Sigmoid colon (tissue), 6 donors: ENCODE measurements at regions not wholly inside any gene's neighbourhood (a gene's known extent, or its start where the extent isn't known, plus 50 kb on each side); places are given as distances from the start of the nearest gene placed in this dataset.

ENCODE experiments used
- DNase-seq: peaks from one replicate; pipeline ENCODE4 v3.0.0-alpha.2; 2019
- H3K27ac ChIP-seq, 4 donors: fragments of 200-600 bp; sonication (generic); one replicate each; pipeline ENCODE4 v1.5.1; 2016 to 2019; ENCODE audit warnings: mild to moderate bottlenecking in 1 of 4
- H3K27me3 ChIP-seq, 3 donors: fragments of 200-600 bp; sonication (generic); one replicate each; pipeline ENCODE4 v1.5.1; 2019; ENCODE audit warnings: mild to moderate bottlenecking in 1 of 3
- H3K36me3 ChIP-seq, 4 donors: fragments of 200-600 bp; sonication (generic); one replicate each; pipeline ENCODE4 v1.5.1; 2016 to 2019
- H3K4me1 ChIP-seq, 4 donors: fragments of 200-600 bp; sonication (generic); one replicate each; pipeline ENCODE4 v1.5.1; 2017 to 2019
- H3K4me3 ChIP-seq, 4 donors: fragments of 200-600 bp; sonication (generic); one replicate each; pipeline ENCODE4 v1.5.1; 2017 to 2019; ENCODE audit warnings: mild to moderate bottlenecking in 2 of 4, moderate library complexity in 1 of 4
- H3K9me3 ChIP-seq, 4 donors: fragments of 200-600 bp in 3 of 4; sonication (generic) in 3 of 4; one replicate each; pipeline versions ENCODE4 v1.5.1 to v1.6.1; 2013 to 2019
- CTCF ChIP-seq, 4 experiments: fragments of 450-650 bp in 3 of 4; fragments of 200-600 bp in 1 of 4; IDR thresholded peaks; one replicate each; pipeline ENCODE4 v1.5.1; 2016 to 2019; ENCODE audit warnings: antibody characterized with exemption in 4 of 4, mild to moderate bottlenecking in 3 of 4, moderate library complexity in 2 of 4
- EP300 ChIP-seq, 4 donors: sonication (generic); formaldehyde crosslinking; IDR thresholded peaks; one replicate each; pipeline ENCODE4 v1.6.1; 2017; ENCODE audit warnings: antibody characterized with exemption in 4 of 4
- POLR2A ChIP-seq, 2 donors: fragments of 450-650 bp; IDR thresholded peaks; one replicate each; pipeline ENCODE4 v1.6.1; 2016; ENCODE audit warnings: antibody characterized with exemption in 2 of 2, mild to moderate bottlenecking in 2 of 2, moderate library complexity in 2 of 2
- POLR2AphosphoS5 ChIP-seq, 4 donors: sonication (generic); formaldehyde crosslinking; IDR thresholded peaks; one replicate each; pipeline ENCODE4 v1.6.1; 2017; ENCODE audit warnings: antibody characterized with exemption in 4 of 4
- WGBS, 2 donors: extraction: QIAGEN DNeasy Blood & Tissue Kit; methylation state at CpG; one replicate each; pipeline ENCODE4 v1.1.7; 2013; 5-methylcytosine and 5-hydroxymethylcytosine counted together
- intact Hi-C: fragments of 100-400 bp; cut with DNase I; formaldehyde crosslinking; loops from one replicate; pipeline ENCODE4 v1.15.1; 2023
- donor health status: healthy with polysubstance abuse.
- donor health status: healthy.

DNA sequence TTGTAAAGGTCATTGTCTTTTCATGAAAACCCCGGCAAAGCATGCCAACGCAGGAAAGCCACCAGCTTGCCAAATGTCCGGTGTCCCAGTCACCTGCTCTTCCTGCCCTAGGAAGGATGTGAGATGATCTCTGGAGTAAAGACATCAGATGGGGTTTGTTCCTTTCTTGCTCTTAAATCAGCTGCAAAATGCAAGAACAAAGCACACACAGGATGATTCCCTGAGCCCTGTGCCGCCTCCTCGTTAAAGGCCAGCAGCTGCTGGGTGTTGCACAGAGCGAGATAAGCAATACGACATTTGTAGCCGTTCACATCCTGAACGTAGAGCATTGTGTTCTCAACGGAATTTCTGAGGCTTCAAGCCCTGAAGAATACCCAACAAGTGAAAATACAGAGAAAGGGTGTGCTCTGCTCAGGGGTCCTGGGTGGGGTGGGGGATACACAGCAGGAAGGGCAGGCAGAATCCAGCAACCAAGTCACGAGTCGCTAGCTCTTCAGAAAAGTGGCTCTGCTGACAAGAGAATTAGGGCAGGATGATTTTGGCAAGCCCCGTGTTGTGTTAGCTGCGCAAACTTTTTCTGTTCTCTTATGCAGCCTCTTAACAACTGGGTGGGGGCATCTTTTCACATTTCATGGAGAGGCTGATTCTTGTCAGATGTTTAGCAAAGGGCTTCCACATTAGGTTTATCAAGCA lies 229.2 kb upstream of the MAP3K1 start:
- H3K9me3 ChIP-seq: no peaks in the 10 kb centered on the region
- peak; percentile 70 for DNase-seq
- intact Hi-C loops: no loop called here
- H3K4me3 ChIP-seq: peak overlapping the region in 3 of 4 donors; percentile 9 to 28 (median 12)
- TF ChIP-seq EP300 (IDR thresholded peaks at IDR 0.05) (no peak), POLR2AphosphoS5 (IDR thresholded peaks at IDR 0.05) (peak in 2 of 4 donors; percentile 5 to 40)
- H3K4me1 ChIP-seq: peaks cover 0 to 5% (median 2%) of the 10 kb centered on the region in 4 donors
- H3K27me3 ChIP-seq: no peaks in the 10 kb centered on the region
- 27 to 38% methylated on average over 14 of the region's 14 CpGs for WGBS, 2 donors
- peak overlapping the region; percentile 51 to 65 (median 59) for H3K27ac ChIP-seq
- no peaks in the 10 kb centered on the region for H3K36me3 ChIP-seq

DNA sequence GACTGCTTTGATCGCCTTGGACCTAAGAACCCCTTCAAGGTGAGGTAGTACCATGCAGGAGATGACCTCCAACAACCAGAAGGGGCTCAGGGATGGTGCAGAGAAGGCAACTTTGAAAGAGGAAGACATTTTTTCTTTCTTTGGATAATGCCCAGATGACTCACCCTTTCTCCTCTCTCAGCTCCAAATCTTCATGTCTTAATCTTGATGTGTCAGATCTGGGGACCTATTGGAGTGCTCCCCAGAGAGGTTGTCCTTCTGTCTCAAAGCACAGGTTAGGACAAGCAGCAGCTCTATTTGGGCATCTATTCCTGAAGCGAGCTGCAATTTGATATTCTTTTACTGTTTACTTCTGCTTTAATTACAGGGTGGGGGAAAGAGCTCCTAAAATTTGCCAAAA lies 229.9 kb upstream of the MAP3K1 start:
- intact Hi-C loops: no loop called here
- peak overlapping the region in 1 of 4 donors; percentile 9 for H3K4me3 ChIP-seq
- 68 to 79% methylated on average over 2 of the region's 2 CpGs for WGBS, 2 donors
- H3K27ac ChIP-seq: peak overlapping the region; percentile 51 to 65 (median 59)
- no peaks in the 10 kb centered on the region for H3K36me3 ChIP-seq
- DNase-seq: no peak
- H3K9me3 ChIP-seq: no peaks in the 10 kb centered on the region
- peaks cover 0 to 5% (median 2%) of the 10 kb centered on the region in 4 donors for H3K4me1 ChIP-seq
- TF ChIP-seq CTCF (IDR thresholded peaks at IDR 0.05) (no peak), EP300 (IDR thresholded peaks at IDR 0.05) (no peak), POLR2AphosphoS5 (IDR thresholded peaks at IDR 0.05) (no peak), POLR2A (IDR thresholded peaks at IDR 0.05) (no peak)
- no peaks in the 10 kb centered on the region for H3K27me3 ChIP-seq

DNA sequence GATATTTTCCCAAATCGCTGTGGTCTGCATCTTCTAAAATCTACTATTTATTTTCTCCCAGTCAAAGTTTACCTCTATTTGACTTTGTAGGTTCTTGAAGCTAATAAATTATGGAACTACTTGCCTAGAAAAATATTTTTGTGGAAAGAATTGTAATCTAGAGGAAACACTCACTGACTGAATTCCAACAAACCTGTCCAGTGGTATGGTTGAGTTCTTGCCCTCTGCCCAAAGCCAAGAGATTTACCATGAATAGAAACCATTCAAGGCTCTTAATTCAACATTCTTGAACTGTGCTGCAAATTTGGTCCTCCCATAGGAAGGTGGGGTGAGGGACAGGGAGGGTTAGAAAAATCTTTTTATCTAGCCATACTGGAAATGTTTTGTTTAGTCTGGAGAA lies 233.9 kb upstream of the MAP3K1 start:
- WGBS, 2 donors: 94 to 96% methylated on average over 1 of the region's 1 CpG
- no peak overlapping the region for H3K27ac ChIP-seq
- H3K36me3 ChIP-seq: no peaks in the 10 kb centered on the region
- H3K9me3 ChIP-seq: no peaks in the 10 kb centered on the region
- intact Hi-C loops: no loop called here
- TF ChIP-seq EP300 (IDR thresholded peaks at IDR 0.05): no peak
- no peak for TF ChIP-seq POLR2AphosphoS5 (IDR thresholded peaks at IDR 0.05)
- no peak for TF ChIP-seq CTCF (IDR thresholded peaks at IDR 0.05)
- no peak for TF ChIP-seq POLR2A (IDR thresholded peaks at IDR 0.05)
- no peak overlapping the region for H3K4me3 ChIP-seq
- no peaks in the 10 kb centered on the region for H3K27me3 ChIP-seq
- H3K4me1 ChIP-seq: peaks cover 0 to 5% (median 2%) of the 10 kb centered on the region in 4 donors
- DNase-seq: no peak

DNA sequence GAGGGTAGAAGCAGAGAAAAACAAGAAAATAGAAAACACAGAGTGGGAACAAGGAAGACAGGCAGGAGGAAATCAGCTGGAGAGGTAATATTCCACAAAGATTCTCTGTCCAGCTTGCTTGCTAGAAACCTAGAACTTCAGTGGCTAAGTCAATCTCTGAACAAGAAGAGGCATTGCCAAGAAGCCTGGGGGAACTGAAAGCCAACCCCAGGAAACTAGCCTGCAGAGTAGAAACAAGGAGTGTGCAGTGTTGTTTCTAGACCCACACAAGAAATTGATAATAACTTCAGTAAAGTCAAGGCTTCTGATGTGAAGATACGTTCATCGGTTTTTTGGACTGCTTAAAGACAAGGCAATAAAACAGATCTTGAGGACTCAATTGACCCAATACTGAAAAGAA lies 234.5 kb upstream of the MAP3K1 start:
- Histone ChIP-seq H3K27me3 (no peaks in the 10 kb centered on the region), H3K4me3 (no peak overlapping the region), H3K9me3 (no peaks in the 10 kb centered on the region), H3K27ac (no peak overlapping the region), H3K36me3 (no peaks in the 10 kb centered on the region), H3K4me1 (peaks cover 0 to 4% (median 2%) of the 10 kb centered on the region in 4 donors)
- no peak for DNase-seq
- whole genome bisulfite sequencing, 2 donors: 93 to 95% methylated on average over 2 of the region's 2 CpGs
- intact Hi-C loops: no loop called here
- TF ChIP-seq POLR2AphosphoS5 (IDR thresholded peaks at IDR 0.05): no peak
- TF ChIP-seq CTCF (IDR thresholded peaks at IDR 0.05): no peak

DNA sequence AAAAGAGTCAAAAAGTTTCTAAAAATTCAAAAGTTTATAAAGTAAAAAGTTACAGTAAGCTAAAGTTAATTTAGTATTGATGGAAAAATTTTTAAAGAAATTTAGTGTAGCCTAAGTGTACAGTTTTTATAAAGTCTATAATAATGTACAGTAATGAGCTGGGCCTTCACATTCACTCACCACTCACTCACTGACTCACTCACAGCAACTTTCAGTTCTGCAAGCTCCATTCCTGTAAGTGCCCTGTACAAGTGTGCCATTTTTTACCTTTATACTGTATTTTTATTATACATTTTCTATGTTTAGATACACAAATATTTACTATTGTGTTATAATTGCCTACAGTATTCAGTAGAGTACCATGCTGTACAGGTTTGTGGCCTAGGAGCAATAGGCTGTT lies 239.5 kb upstream of the MAP3K1 start:
- no peak overlapping the region for H3K4me3 ChIP-seq
- no peaks in the 10 kb centered on the region for H3K27me3 ChIP-seq
- no peak for TF ChIP-seq POLR2A (IDR thresholded peaks at IDR 0.05)
- no peak for TF ChIP-seq POLR2AphosphoS5 (IDR thresholded peaks at IDR 0.05)
- TF ChIP-seq CTCF (IDR thresholded peaks at IDR 0.05): no peak
- no peak for TF ChIP-seq EP300 (IDR thresholded peaks at IDR 0.05)
- intact Hi-C loops: no loop called here
- H3K9me3 ChIP-seq: no peaks in the 10 kb centered on the region
- no peaks in the 10 kb centered on the region for H3K4me1 ChIP-seq
- H3K27ac ChIP-seq: no peak overlapping the region
- no peak for DNase-seq
- H3K36me3 ChIP-seq: no peaks in the 10 kb centered on the region
